ENCODE measurements at regions not wholly inside any gene's neighbourhood (a gene's known extent, or its start where the extent isn't known, plus 50 kb on each side); places are given as distances from the start of the nearest gene placed in this dataset.

DNA sequence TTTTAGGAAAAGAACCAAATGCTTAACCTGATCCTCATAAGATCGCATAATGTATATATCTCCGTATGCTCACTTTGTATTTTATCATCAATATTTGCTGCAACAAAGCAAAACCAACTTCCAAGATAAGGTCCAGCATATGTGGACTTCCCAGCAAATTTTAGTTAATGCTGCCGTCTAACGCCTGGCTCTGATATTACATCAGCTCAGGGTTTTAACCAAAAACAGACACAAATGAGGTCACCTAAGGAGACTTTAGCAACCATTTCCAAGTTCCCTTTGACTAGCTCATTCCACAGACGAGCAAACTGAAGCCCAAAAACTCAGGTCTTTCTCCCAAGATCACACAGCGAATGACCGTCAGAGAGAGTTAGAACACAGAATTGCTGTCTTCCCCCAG, 59.4 kb upstream of the UCN3 start:
- no peak for DNase-seq
- Histone ChIP-seq H3K9me3 (no peaks in the 10 kb centered on the region), H3K27ac (no peak overlapping the region), H3K4me1 (no peaks in the 10 kb centered on the region), H3K27me3 (no peaks in the 10 kb centered on the region), H3K36me3 (no peaks in the 10 kb centered on the region), H3K4me3 (replicated peaks in 1 of 3) (no peak overlapping the region)
- 84 to 87% methylated on average over 7 of the region's 7 CpGs for WGBS, 2 donors
- intact Hi-C loops (cut with DNase I): no loop called here
- TF ChIP-seq POLR2A (IDR thresholded peaks at IDR 0.05): no peak
- TF ChIP-seq, protein P1, sequence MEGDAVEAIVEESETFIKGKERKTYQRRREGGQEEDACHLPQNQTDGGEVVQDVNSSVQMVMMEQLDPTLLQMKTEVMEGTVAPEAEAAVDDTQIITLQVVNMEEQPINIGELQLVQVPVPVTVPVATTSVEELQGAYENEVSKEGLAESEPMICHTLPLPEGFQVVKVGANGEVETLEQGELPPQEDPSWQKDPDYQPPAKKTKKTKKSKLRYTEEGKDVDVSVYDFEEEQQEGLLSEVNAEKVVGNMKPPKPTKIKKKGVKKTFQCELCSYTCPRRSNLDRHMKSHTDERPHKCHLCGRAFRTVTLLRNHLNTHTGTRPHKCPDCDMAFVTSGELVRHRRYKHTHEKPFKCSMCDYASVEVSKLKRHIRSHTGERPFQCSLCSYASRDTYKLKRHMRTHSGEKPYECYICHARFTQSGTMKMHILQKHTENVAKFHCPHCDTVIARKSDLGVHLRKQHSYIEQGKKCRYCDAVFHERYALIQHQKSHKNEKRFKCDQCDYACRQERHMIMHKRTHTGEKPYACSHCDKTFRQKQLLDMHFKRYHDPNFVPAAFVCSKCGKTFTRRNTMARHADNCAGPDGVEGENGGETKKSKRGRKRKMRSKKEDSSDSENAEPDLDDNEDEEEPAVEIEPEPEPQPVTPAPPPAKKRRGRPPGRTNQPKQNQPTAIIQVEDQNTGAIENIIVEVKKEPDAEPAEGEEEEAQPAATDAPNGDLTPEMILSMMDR (IDR thresholded peaks at IDR 0.05): no peak

DNA sequence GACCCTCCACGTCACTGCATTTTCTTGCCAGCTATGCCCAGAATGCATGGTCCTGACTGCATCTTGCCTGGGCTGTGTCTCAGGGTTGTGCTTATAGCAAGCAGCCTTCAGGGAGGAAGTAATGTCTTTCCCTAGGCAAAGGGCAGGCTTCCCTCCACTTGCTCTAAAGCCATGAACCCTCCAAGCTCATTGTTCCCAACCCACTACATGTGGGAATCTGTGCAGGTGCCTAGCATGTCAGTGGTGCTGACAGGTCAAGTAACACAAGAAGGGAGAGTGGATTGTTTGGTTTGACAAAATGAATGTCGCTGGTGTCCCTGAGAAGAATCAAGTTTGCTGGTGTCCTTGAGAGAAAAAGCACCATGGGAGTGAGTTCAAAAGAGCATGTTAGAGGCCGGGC, 53.9 kb upstream of the UCN3 start:
- DNase-seq: no peak
- Histone ChIP-seq H3K4me3 (replicated peaks in 1 of 3) (no peak overlapping the region), H3K27me3 (no peaks in the 10 kb centered on the region), H3K36me3 (no peaks in the 10 kb centered on the region), H3K27ac (no peak overlapping the region), H3K4me1 (no peaks in the 10 kb centered on the region), H3K9me3 (no peaks in the 10 kb centered on the region)
- intact Hi-C loops (cut with DNase I): no loop called here
- TF ChIP-seq, protein P1 (IDR thresholded peaks at IDR 0.05): no peak
- WGBS, 2 donors: 83 to 85% methylated on average over 3 of the region's 3 CpGs

DNA sequence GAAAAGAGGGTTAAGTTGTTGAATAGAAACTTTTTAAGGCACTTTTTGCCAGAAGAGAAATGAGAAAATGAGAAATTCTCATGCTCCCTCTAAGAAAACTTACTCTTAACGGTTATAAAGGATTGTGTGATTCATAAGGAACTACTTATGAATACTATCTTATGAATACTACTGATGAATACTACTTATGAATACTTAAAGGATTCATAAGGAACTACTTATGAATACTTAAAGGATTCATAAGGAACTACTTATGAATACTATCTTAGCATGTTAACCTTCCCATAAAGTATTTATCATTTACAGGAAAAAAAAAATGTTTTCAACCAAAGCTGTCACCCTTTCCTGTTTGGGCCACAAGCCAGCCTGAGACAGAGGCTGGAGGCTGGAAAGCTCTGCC, 53.1 kb upstream of the UCN3 start:
- Histone ChIP-seq H3K4me3 (replicated peaks in 1 of 3) (no peak overlapping the region), H3K27ac (no peak overlapping the region), H3K27me3 (no peaks in the 10 kb centered on the region), H3K9me3 (no peaks in the 10 kb centered on the region), H3K36me3 (no peaks in the 10 kb centered on the region), H3K4me1 (no peaks in the 10 kb centered on the region)
- intact Hi-C loops (cut with DNase I): no loop called here
- TF ChIP-seq, protein P1 (IDR thresholded peaks at IDR 0.05): no peak
- TF ChIP-seq POLR2A (IDR thresholded peaks at IDR 0.05): no peak
- WGBS, 2 donors: 83 to 88% methylated on average over 1 of the region's 1 CpG
- no peak for DNase-seq

DNA sequence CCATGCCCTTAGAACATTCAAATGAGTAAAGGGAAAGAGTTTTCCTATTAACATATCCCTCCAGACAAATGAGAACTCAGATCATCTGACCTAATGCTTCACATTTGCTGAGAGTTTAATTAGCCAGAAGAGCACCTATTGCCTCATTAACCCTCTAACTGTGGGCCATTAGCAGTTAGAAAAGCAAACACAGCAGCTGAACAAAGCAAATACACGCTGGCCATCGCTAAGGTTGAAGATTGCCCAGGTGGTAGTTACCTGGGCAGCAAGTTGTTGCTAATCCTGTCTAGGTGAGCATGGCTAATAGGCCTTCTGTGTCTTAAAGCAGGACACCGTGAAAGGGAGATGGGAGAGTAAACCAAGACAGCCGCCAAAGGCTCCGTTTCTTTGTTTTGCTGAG, 49.9 kb upstream of the UCN3 start:
- H3K4me1 ChIP-seq: no peaks in the 10 kb centered on the region
- intact Hi-C loops (cut with DNase I): no loop called here
- no peaks in the 10 kb centered on the region for H3K36me3 ChIP-seq
- H3K9me3 ChIP-seq: no peaks in the 10 kb centered on the region
- no peak overlapping the region for H3K27ac ChIP-seq
- no peaks in the 10 kb centered on the region for H3K27me3 ChIP-seq
- DNase-seq: no peak
- TF ChIP-seq, protein P1 (IDR thresholded peaks at IDR 0.05): no peak
- TF ChIP-seq POLR2A (IDR thresholded peaks at IDR 0.05): no peak
- WGBS, 2 donors: 40 to 58% methylated on average over 5 of the region's 5 CpGs
- H3K4me3 ChIP-seq (replicated peaks in 1 of 3): no peak overlapping the region

All from thyroid gland (tissue), 4 donors.